Stromal cell of bone marrow (primary cell): ENCODE measurements at regions not wholly inside any gene's neighbourhood (a gene's known extent, or its start where the extent isn't known, plus 50 kb on each side); places are given as distances from the start of the nearest gene placed in this dataset.
"Not testable (repeated sequence)": the region's sequence is repeated elsewhere in the genome, so short reads cannot be mapped to it uniquely, and the experiment has no call there.

Source experiments
- DNase-seq: peaks from one replicate; pipeline ENCODE4 v3.0.0-alpha.2; 2012; ENCODE audit warnings: low read depth

DNA sequence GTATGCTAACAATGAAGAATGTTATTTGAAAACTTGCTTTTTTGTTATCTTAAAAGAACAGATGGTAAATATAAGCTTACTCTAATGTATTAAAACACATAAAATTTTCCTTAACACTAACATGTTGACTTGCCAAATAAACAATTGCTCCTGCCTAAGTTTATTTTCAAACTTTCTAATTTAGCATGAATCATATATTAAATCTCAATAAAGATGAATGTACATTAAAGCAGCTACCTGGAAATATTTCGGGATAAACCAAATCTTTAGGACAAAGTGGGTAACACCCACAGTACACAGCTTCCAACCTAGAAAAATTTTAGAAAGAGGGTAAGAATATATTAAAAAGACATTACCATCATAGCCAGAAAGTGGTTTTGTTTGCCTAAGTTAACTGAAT is 567.4 kb downstream of the ZEB2 start:
- DNase-seq: no peak

DNA sequence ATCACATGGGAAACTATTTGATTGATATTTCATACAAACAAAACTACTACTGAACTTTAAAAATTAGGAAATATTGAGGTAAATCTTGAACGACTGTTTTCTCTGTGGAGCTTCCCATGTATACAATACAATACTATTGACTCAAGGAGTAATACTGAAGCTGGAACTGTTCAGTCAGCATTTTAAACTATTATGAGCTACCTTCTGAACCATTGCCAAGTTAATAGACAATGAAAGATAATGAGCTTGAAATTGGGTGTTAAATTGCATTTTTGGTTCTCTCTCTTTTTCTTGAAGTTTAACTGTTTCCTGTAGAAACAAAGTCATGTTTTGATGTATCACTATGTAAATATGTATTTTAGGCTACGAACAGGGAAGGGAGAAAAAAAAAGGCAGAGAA is 569.2 kb downstream of the ZEB2 start:
- DNase-seq: no peak

DNA sequence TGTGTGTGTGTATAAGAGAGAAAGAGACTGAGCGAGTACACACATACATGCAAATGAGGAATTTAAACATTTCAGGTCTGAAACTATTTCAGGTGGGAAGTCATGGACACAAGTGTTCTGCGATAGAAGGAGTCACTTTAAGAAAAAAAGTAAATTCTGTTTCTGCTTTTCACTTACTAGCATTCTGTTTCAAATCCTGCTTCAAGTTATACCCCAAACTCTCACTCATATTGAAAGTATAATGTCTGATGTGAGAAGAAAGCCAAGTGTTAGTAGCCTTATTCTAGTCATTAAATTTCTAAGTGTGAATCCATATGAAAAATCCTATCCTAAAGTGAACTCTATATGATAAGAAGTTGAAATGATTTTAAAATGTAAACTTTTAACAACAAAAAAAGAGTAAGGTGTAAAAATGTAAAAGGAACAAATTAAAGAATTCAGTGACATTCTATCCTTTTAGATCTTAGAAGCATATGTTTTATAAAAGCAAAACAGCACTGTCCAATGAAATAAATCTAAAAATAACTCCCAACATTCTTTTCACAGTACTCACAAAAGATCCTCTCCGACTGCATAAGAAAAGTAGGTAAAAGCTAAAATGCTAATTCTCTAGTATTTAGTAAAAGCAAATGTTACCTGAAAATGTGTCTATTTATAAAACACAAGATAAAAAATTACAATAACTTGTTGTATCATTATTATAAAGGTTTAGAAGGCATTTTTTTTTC is 570.6 kb downstream of the ZEB2 start:
- DNase-seq: no peak

DNA sequence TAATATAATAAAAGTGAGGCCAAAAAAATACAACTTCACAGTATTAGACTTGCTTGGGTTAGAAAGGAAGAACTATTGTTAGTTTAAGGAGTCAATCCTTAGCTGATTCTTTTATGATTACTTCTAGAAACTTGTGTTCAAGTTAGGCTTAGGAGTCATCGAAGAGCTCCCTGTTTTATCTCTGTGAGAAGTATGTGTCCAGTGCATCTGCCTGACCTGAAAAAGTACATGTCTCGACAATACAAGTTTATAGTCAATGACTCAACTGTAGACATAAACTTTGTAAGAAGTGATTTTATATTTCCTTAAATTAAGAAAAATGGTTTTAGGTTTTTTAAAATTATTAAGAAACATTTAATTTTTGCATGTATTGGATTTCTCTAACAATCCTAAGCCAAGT is 571.2 kb downstream of the ZEB2 start:
- DNase-seq: no peak

DNA sequence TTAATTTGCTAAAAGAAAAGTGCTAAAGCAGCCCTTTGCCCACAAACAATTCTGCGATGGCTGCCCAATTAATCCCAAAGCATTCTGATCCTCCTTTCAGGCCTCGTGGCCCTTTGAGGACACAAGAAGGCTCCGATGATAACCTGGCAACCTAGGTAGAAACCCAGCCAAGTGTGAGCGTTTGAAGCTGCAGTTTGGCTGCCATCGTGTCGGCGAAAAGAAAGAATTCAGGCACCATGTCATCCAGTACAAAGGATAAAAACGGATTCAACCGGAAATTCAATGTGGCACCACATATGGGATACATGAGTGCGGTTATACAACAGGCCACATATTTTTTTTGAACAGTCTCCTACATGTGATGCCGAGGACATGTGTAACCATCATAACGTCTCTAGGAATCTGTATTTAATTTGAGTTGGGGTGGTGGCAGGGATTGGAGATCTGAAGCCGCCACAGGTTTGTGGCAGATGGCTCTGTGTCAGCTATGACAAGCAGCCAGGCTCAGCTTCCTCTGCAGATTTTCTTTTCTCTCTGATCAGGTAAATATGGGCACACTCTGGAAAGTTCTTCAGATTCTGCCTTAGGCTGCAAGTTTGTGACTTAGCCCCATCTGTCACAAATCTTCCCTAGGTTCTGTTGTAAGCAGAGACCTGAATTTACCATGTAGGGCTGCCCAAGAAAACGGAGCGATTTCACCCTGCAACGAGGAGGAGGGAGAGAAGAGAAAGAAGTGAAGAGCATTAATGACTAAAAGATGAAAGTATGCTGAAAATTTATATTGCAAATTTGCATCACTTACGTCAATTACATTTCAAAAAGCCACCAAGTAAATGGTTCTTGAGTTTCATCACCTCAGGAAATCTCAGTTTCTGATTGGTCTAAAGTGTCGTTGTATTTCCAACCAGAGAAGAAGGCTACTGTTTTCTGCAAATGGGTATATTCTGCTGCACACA is 573.2 kb downstream of the ZEB2 start:
- DNase-seq: no peak

DNA sequence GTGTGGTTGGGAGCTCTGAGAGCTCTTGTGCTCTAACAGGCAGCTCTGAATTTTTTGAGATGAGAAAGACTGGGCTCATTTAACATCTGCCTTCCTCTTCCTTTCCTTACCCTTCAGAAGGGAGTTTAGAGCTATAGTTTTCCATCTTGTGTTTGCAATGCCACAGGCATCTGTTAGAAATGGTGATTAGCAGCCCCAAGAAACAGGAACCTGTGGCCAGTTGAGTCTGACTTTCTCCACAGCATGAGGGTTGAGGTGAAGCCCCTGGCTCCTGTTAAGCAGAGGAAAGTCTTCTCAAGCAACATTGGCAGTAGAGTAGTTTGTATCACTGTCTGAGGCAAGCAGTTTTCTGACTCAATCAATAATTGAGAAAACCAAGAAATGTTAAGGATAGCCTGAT is 577.4 kb downstream of the ZEB2 start:
- no peak for DNase-seq

DNA sequence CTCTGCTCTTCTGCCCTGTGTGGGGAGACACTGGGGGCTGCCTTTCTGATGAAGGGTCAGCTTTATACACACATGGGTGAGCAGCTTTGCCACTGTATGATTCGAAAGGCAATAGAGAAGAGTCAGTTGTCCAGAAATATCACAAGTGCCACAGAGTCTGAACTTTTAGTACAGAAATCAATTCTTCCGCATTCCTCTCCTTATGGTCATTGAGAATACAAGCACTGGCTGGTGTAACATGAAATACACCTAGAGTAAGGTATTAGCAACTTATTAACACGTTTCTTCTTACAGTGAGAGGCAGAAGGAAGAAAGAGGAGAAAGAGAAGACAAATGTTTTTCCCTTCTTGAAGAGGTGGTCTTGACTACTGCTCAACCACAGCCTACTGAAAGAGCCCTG is 579.2 kb downstream of the ZEB2 start:
- DNase-seq: no peak

DNA sequence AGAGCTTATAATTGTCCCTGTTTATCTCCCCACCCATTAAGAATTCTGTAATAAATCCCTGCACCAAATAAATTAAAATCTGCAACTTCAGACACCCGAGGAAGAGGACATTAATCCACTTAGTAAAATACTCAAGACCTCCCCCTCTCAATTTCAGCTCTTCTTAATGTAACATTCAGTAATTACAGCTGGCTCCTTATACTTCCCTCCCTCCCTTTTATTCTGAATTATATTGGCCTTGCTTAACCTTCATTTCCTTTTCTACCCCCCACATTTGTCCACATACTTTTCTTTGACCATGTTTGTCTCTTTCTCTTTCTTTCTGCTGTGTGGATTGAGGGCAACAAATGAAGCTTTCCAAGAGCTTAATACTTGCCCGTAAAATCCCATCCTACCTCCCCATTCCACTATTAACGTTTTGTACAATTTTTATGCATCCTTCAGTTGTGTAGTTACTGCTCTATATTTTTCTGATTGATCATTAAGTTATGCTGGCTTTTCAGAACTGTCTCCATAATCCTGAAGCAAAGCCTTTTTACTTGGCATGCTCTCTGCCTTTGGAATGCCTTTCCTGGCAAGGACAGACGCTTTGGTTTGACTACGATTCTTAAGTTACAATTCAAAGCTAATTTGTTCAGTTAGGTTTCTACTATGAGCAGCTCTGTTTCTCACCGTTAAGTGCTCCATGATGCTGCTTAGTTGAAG is 580.1 kb downstream of the ZEB2 start:
- DNase-seq: peak; percentile 33

DNA sequence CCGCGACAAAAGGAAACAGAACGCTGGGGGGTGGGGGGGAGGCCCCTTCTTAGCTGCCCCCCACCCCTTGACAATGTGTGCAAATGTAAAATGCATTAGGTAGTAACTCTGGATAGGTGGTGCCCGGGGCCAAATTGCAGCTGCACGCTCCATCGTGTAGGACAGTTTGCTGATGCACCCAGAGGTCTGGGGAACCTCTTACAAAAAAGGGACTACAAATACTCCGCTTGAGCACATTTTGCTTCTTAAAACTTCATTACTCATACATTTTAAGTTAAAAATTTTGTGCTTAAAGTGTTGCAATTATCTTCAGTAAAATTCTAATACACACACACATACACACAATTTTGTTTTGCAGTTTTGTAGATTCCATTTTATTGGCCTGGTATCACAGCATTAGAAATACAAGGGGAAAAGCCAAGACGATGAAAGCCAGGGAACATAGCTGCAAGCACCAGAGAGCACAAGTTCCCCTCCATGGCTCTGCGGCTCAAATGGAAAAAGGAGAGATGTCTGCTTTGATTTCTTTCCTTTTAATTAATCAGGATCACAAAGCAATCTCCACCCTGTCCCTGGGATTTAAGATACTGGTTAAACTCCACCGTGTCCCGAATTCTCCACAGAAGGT is 582.1 kb downstream of the ZEB2 start:
- no peak for DNase-seq

DNA sequence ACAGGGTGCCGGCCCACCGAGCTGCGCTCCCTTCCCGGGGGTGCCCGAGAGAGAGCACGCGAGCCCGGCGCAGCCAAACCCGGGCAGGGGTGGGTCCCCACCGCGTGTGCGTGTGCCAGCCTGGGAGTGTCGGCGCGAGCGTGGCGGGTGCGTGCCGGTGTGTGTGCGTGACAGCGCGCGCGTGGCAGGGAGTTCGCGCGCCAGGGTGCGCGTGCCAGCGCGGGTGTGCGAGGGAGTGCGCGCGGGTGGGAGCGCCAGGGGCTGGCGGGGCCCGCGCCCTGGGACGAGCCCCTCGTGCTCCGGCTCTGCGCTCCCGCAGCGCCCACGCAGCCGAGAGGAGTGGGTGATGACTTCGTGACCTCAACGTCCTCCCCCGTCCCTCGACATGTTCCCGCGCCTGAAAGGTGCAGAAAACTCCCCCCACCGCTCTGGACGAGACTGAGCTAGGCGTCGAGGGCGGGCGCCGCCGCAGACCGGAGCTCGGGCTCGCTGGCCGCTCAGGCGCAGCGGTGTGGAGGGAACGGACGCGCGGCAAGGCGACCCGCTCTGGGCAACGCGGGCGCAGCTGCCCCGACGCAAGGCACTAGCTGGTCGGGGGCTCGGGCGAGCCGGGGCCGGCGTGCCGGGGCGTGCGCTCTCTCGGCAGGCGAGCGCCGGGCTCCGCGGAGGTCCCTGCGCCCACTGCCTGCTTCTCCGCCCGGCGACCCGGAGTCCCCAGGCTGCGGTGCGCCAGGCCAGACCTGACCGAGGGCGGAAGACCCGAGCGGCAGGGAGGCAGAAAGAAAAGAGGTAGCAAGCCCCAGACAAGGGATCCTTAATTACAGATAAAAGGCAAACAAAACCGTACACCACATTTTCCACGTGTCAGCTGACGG is 582.8 kb downstream of the ZEB2 start:
- DNase-seq: no peak

DNA sequence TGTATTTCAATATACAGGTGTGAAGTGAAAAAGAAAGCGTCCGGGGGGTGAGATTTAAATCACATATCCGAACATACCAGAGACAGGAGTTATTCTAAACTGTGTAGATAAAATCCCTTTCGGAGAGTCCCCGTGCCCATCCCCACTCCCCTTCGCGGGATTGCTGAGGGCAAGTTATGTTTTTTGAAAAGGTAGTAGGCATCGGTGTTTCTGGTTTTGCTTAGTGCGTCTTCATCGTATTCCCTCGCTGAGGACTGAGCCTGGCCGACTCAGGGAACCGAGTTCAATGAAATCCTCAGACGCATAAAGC is 583.4 kb downstream of the ZEB2 start:
- no peak for DNase-seq

DNA sequence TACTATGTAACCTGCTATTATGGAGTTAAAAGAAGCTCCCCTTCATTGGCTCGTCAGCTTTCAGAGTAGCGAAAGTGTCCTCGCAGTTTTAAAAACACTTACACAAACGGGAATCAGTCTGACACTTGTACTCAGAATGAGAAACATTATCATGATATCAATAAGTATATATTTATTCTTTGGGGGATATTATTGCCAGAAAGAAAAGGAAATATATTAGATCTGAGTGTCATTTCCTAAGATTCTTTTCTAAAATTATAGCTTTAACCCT is 584.5 kb downstream of the ZEB2 start:
- no peak for DNase-seq

DNA sequence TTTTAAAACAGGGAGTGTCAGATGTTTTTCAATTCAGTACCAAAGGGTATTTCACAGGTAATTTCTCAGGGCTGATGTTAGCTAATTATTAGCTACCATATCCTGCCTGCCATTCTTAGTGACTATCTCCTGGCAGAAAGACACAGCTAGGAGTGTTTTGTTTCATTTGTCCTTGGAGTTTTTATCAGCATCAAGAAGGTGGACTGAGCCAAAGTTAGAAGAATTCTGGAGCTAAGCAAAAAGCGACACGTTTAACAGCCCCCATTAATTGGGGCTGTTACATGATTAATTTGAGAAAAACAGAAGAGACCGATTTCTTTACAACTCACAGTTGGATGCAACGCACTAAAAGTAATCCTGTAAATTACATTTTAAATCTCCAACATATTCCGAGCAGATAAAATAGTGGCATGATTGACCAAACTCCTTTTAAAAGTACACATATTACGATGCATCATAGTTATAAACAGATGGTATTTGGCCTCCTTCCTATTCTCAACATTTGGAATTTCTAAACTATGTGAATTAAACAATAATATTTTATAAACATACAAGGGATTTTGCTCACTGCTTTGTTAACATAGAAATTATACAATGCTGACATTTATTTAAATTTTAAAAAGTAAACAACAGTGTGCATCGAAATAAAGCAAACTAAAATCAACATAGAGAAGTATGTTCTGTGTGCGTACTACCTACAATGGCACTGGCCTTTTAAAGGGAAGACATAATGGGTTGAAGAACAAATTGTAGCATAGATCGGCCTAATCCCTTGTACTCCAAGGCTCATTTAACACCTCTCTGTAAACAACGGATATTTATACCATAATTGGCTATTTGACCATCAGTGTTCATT is 585.1 kb downstream of the ZEB2 start:
- DNase-seq: no peak

DNA sequence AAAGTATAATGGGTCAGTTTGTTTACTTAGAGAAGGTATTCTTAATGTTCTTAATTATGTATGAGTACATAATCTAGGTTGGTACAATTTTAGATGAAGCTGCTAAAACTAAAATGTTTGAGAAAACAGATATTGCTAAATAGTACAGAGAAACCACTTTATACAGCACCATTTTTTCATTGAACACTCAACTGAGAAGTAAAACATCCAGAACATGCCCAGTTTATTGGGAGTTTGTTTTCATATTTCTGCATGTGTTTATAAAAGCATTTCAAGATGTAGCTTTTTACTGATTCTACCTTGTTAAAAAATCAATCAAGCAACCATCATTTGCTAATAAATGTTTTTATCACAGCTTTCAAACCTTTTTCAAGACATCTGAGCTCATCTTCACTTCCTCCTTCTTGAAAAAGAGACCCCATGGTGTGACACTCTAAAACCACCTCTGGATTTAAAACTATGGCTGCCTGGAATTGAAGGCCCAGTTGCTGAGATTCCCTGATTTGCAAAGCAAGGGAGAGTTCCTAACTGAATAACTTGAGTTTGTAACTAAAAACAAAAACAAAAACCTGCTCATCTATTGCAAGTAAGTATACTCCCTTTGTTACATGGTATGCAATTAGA is 585.9 kb downstream of the ZEB2 start:
- DNase-seq: no peak

DNA sequence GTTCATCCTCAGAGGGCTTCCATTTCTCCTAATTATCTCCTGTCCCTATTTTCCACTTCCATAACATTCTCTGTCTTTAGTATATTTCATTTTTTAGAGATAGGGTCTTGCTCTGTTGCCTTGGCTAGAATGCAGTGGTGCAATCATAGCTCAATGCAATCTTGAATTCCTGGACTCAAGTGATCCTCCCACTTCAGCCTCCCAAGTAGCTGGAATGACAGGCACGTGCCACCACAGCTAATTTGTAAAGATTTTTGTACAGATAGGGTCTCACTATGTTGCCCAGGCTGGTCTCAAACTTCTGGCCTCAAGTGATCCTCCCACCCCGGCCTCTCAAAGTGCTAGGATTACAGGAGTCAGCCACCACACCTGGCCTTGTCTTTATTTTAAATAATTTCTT is 589.0 kb downstream of the ZEB2 start:
- DNase-seq: no peak

DNA sequence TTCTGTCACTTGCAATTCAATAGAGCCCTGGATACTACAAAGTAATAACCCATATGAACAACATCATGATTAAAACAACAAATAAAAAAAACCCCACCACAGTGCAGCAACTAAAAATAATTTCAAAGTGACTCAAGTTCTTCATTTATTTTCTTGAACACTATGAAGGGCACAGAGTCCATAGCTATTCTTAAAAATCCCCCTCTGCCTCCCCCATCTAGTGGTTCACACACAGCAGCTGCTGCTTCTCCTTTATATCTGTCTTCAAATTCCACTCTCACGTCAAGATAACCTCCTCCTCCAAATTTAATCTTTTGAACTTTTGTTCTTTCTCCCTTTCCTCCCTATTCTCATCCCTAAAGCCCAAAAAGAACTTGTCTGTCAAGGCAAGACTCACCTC is 591.3 kb downstream of the ZEB2 start:
- no peak for DNase-seq

DNA sequence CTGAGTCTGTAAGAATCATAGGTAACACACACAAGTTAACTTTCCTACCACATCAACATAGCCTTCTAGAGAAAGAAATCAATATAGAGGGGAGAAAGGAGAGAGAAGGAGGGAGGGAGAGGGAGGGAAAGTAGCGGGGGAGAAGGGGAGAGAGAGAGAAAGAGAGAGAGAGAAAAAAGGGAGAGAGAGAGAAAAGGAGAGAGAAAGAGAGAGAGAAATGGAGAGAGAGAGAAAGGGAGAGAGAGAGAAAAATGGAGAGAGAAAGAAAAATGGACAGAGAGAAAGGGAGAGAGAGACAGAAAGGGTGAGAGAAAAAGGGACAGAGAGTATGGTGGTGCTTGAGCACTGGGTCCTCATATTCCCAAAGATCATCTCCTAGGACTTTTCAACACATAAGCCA is 591.7 kb downstream of the ZEB2 start:
- no peak for DNase-seq

DNA sequence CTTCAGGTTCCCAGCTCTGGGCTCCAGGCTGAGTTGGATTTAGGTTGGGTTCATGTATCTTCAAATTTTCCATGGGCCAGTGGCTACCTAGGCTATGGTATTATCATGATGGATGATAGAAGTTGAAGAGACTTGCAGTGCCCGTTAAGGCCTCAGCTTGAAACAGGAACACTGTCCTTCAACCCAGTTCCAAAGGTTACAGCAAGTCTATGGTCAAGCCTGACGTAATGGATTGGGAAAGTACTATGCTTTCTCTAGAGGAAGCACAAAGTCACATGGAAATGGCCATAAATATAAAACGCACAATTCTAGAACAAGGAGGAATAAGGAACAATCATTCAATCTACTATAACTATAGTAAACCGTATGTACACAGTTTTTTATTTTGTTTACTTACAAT is 593.2 kb downstream of the ZEB2 start:
- DNase-seq: no peak

DNA sequence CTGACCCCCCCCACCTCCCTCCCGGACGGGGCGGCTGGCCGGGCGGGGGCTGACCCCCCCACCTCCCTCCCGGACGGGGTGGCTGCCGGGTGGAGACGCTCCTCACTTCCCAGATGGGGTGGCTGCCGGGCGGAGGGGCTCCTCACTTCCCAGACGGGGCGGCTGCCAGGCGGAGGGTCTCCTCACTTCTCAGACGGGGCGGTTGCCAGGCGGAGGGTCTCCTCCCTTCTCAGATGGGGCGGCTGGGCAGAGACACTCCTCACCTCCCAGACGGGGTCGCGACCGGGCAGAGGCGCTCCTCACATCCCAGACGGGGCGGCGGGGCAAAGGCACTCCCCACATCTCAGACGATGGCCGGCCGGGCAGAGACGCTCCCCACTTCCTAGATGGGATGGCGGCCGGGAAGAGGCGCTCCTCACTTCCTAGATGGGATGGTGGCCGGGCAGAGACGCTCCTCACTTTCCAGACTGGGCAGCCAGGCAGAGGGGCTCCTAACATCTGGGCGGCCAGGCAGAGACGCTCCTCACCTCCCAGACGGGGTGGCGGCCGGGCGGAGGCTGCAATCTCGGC is 597.6 kb downstream of the ZEB2 start:
- not testable (repeated sequence) for DNase-seq

DNA sequence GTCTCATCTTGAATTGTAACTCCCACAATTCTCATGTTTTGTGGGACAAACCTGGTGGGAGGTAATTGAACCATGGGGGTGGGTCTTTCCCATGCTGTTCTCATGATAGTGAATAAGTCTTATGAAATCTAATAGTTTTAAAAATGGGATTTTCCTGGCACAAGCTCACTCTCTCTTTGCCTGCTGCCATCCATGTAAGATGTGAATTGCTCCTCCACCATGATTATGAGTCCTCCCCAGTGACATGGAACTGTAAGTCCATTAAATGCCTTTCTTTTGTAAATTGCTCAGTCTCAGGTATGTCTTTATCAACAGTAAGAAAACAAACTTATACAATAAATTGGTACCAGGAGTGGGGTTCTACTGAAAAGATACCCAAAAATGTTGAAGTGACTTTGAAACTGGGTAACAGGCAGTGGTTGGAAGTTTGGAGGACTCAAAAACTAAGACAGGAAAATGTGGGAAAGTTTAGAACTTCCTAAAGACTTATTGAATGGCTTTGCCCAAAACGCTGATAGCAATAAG is 601.4 kb downstream of the ZEB2 start:
- DNase-seq: no peak
